ENCODE measurements at regions not wholly inside any gene's neighbourhood (a gene's known extent, or its start where the extent isn't known, plus 50 kb on each side); places are given as distances from the start of the nearest gene placed in this dataset.
"Not testable (repeated sequence)": the region's sequence is repeated elsewhere in the genome, so short reads cannot be mapped to it uniquely, and the experiment has no call there.

DNA sequence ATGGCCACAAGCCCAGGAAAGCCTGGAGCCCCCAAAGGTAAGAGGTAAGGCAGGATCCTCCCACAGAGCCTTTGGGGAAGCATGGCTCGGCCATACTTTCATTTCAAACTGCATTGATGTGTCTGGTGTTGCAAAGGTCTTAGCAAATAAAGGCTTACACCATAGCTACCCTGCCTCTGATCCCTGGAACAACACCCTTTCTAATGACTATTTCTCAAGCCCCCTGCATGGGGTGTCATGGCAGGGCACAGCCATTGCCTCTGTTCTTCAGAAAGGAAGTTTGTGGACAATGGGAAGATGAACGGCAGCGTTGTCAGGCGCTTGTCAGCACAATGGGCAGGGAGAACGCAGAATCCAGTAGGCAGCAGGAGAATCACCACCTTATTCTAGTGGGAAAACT lies 435.0 kb upstream of the SMIM21 start:
- no peak for DNase-seq (ENCODE audit: extremely low read depth in 1 of 2, low read depth in 1 of 2)

DNA sequence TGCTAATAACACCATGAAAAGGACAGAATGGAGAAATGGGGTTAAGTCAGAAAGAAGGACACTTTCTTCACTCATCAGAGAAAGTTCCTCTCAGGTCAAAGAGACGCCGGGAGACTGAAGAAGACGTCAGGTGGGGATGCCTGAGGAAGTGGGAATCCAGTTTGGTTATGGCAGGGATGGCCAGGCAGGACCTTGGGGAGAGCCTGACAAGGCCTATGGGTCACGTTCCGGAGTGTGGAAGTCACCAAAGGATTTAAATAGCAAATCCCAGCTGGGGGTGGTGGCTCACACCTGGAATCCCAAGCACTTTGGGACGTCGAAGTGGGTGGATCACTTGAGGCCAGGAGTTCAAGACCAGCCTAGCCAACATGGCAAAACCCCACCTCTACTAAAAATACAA lies 432.7 kb upstream of the SMIM21 start:
- DNase-seq (ENCODE audit: extremely low read depth in 1 of 2, low read depth in 1 of 2): no peak

DNA sequence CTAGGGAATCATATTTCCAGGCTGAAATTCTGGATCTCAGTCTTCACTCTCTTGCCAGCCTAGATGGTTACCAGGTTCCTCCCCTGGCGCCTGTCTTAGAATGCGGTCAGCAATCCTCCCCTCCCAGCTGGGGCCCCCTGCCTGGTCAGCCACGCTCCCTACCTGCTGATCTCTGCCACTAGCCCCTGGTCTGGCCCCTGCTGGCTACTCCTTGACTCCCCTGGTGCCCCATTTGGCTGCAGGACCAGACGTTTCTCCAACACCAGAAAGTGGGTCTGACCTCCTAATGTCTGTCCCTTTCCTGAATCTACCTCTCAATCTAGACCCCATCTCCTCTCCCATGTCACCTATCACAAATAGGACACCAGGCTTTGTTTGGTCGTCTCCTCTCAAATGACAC lies 432.0 kb upstream of the SMIM21 start:
- no peak for DNase-seq (ENCODE audit: extremely low read depth in 1 of 2, low read depth in 1 of 2)

DNA sequence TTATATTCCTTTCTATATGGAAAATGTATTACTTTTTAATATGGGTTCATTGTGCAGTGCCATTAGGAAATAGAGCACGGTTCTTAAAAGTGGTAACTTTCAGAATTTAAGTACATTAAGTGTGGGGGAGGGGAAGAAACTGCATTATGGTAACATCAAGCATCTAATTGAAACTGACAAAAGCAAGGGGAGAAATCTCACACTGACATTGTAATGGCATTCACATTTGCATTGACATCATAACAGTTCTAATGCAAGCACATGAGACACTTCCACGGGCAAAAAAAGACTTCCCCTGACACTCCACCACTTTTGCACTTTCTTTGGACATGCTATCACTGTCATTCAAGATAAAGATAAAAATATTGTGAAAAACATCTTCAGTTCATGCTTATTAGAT lies 431.3 kb upstream of the SMIM21 start:
- no peak for DNase-seq (ENCODE audit: extremely low read depth in 1 of 2, low read depth in 1 of 2)

DNA sequence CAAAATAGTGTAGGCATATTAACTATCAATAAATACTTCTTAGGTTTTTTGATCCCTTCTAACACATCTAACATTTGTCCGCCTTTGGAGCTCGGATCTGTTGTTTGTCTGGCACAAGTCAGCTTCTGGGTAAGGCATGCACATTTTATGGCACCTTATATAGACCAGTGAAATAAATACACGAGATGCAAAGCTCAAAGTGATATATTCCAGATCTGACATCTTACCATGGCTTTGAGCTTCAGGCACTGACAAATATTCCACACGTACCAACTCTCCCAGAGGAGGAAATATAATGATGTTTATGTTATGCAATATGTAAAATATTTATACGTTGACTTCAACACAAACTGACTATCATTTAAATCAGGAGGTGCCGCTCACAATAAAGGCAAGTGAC lies 430.1 kb upstream of the SMIM21 start:
- no peak for DNase-seq (ENCODE audit: extremely low read depth in 1 of 2, low read depth in 1 of 2)

DNA sequence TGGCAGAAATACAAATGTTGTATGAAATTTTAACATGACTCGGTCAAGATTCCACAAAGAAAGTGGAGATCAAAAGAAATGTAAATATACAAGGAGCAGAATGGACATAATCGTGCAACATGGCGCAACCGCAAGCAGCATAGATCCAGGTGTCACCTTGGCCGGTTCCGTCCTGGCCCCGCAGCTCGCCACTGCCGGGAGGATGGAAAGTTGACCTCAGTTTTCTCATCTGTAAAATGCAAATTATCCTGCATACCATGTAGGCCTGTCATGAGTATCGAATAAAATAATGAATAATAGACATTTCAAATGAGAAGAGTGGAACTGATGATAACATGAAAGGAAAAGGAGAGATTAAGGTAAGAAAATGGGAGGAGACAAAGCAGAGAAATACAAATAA lies 427.3 kb upstream of the SMIM21 start:
- DNase-seq (ENCODE audit: extremely low read depth in 1 of 2, low read depth in 1 of 2): no peak

DNA sequence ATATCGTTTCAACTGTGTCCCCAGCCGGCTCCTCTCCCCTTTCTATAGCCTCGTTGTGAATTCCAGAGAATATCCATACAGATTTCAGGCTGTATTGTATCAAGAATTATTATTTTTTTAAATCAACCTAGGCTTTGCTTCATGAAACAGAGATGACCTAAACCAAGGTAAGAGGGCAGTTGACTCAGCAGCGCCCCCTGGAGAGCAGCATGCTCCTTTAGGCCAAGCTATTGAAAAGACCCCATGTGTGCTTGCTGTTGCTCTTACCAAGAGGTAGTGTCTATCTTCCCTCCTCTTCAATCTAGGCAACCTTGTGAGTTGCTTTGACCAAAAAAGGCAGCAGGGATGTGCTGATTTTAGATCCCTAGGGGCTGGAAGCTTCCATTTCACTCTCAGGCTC lies 426.7 kb upstream of the SMIM21 start:
- no peak for DNase-seq (ENCODE audit: extremely low read depth in 1 of 2, low read depth in 1 of 2)

DNA sequence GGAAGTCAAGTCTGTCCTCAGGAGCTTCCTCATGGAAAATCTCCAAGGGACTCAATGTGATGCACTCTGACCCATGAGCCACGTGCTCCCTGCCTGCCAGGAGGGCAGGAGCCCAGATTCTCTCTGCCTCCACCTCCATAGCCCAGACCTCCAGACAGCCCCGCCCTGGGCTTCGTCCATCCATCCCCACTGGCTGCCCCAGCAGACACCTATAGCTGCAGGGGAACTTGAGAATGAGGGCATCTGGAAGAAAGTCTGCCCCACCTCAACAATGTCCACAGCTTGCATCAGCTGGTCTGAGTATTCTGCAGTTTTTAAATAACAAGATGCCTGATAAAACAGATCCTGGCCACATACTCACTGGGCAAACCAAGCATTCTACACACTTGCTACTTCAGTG lies 418.8 kb upstream of the SMIM21 start:
- no peak for DNase-seq (ENCODE audit: extremely low read depth in 1 of 2, low read depth in 1 of 2)

DNA sequence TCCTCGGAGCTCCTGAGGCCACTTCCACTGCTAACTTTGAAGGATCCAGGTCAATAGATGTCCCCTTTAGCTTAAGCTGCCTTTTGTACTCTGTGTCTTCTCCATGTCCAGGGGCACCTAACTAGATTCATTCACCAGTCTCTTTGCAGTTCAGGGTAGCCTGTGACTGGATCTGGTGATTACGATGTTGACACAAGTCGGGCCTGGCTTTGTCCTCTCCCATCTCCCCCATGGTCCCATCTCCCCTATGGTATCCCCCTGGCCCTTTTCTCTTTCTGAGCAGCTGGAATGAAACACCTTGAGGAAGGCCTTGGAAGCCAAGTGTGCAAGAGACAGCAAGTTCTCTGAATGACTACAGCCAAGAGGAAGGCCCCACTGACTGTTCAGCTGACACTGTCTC lies 417.9 kb upstream of the SMIM21 start:
- no peak for DNase-seq (ENCODE audit: extremely low read depth in 1 of 2, low read depth in 1 of 2)

DNA sequence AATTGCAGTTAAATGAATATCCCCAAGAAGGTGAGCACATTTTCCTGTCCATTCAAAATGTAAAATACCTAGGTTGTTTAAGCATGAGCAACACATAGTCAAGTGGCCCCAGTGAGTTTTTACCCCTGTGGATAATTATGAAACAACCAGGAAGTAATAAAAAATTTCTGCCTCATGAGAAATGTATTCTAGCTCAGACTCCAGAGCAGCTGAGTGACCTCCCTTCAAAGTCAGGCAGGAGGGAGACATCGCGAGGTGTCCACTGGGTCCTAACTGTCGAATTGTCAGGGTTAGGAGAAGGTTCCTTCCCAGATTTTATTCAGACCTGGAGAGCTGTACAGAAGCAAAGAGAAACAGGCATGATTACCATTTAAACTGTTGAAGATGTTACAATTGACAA lies 416.6 kb upstream of the SMIM21 start:
- DNase-seq (ENCODE audit: extremely low read depth in 1 of 2, low read depth in 1 of 2): no peak

DNA sequence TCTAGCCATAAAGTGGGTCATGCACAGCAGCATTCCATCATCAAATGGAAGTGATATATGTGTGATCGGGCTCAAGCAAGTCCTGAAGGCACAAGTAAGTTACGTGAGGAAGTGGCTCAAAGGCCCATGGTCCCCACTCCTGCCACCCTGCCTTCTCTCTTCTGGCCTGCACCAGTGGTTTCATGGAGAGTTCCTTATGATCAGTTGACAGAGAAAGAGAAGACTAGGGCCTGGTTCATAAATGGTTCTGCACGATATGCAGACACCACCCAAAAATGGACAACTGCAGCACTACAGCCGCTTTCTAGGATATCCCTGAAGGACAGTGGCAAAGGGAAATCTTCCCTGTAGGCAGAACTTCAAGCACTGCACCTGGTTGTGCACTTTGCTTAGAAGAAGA lies 412.6 kb upstream of the SMIM21 start:
- DNase-seq (ENCODE audit: extremely low read depth in 1 of 2, low read depth in 1 of 2): no peak

DNA sequence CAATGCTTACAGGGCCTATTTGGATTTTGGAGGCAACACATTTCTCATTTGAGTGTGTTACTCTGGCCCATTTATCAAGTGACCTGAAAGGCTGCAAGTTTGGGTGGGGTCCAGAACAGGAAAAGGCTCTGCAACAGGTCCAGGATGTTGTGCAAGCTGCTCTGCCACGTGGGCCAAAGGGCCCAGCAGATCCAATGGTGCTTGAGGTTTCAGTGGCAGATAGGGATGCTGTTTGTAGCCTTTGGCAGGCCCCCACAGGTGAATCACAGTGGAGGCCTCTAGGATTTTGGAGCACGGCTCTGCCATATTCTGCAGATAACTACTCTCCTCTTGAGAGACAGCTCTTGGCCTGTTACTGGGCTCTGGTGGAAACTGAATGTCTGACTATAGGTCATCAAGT lies 412.2 kb upstream of the SMIM21 start:
- not testable (repeated sequence) for DNase-seq (ENCODE audit: extremely low read depth in 1 of 2, low read depth in 1 of 2)

DNA sequence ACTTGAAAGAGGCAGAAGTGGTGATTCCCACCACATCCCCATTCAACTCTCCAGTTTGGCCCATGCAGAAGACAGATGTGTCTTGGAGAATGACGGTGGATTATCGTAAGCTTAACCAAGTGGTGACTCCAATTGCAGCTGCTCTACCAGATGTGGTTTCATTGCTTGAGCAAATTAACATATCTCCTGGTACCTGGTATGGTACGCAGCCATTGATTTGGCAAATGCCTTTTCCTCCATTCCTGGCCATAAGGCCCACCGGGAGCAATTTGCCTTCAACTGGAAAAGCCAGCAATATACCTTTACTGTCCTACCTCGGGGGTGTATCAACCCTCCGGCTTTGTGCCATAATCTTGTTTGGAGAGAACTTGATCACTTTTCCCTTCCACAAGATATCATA lies 411.5 kb upstream of the SMIM21 start:
- no peak for DNase-seq (ENCODE audit: extremely low read depth in 1 of 2, low read depth in 1 of 2)

DNA sequence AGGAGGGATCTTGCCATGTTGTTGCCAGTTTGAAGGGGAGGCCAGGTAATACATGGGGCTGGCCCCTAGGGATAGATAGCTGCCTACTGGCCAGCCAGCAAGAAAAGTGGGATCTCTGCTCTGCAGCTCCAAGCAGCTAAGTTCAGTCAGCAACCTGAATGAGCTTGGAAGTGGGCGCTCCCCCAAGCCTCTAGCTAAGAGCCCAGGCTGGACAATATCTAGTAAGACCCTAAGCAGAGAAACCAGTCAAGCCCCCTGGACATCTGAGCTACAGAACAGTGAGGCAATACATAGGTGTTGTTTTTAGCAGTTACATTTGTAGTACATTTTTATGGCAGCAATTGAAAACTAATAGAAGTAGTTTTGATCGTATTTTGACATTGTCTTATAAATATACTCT lies 409.8 kb upstream of the SMIM21 start:
- no peak for DNase-seq (ENCODE audit: extremely low read depth in 1 of 2, low read depth in 1 of 2)

DNA sequence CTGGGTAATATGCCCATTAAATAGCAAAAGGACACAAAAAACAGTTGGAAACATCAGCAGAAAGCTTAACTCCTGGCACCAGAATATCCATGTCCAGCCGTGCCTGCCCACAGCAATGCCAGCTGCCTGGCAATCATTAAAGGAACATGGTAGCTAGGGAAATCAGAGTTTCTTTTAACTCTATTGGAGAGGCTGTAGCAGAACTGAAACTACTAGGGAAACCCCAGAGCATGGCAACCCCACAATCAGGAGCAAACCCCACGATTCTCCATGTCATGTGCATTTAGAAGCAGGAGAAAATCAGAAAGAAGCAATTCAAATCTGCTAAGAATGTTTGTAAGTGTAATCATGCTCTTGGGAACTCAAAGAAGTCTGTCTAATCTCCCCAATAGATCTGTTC lies 409.0 kb upstream of the SMIM21 start:
- DNase-seq (ENCODE audit: extremely low read depth in 1 of 2, low read depth in 1 of 2): no peak

DNA sequence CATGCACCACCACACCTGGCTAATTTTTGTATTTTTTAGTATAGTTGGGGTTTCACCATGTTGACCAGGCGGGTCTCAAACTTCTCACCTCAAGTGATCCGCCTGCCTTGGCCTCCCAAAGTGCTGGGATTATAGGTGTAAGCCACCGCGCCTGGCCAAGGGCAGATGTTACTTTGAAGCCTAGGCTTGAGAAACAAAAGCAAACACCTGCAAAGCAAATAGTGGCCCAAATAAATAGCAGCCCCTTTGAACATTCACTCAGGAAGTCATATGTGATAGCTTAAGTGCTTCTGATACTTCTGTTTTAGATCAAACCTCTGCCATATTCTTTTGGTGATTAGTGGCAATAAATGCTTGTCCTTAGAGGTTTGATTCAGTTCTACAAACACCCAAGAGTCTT lies 404.5 kb upstream of the SMIM21 start:
- no peak for DNase-seq (ENCODE audit: extremely low read depth in 1 of 2, low read depth in 1 of 2)

DNA sequence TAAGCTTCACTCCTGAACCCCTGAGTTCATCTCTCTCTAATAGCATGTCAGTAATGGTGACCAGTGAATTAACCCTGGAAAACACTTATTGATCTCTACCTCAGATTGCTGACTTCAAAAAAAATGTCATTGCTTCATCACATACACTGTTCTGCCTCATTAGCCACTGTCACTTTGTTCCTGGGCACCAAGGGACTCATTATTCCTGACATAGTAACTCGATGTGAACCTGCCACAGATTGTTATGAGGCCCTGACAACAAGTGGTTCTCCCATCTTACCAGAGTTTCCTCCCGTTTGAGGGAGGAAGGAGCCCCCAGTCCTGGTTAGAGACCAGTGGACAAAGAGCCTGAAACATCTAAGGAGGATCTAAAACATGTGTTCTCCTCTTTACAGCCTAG lies 403.3 kb upstream of the SMIM21 start:
- DNase-seq (ENCODE audit: extremely low read depth in 1 of 2, low read depth in 1 of 2): no peak

DNA sequence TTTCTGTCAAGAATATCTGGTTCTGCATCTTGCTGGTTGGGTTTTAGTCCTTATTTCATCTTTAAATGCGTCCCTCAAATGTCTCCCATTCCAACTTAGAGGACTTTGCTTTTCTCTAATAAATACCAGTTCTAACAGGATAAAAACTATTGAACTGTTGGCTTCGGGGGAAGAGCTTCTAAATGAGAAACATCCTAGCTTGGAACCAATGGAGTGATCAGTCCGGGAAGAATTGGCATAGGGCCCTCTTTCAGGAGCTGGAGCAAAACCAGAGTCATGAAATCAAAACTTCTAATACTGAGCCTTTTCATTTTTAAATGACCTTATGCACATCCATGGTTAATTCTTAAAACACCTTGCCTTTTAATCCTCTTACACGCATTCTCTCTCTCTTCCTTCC lies 401.6 kb upstream of the SMIM21 start:
- no peak for DNase-seq (ENCODE audit: extremely low read depth in 1 of 2, low read depth in 1 of 2)

DNA sequence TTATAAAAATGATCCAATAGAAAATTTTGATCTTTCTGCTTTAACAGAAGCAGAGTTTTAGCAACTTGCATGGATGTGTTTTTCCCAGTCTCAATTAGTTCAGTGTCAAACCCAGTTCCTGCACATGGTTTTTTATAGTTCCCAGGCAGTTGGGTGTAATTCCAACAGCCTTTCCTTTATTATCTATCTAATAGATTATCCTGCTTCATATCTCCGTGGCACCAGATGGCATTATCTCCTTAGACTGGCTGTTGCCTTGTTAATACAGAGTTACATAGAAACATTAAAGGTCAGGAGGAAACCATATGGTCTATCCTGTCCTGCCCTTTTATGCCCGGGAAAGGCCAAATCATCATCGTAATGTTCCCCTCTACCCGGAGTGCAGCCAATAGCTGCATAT lies 400.9 kb upstream of the SMIM21 start:
- DNase-seq (ENCODE audit: extremely low read depth in 1 of 2, low read depth in 1 of 2): no peak

DNA sequence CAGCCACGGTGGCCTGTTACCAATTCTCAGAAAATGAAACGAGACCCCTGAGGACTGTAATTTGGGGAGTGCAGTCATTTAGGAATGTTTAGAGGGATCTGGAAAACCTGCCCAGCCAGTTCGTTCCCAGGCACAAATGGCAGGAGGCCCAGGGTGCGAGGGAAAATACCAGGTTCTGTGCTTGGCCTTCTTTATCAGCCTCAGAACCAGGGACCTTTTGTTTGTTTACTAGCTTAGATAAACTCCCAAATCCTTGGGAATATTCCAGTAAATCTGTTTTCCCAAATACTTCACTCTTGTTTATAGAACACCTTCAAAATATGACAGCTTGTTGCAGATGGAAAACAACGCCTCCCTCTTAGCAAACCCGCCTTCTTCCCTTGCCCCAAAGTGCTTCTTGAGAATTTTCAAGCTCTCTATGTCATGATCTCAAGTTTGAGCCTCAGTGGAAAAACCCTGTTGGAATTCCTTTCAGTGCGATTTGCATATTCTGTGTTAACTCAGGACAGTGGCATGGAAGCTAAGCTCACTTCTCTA lies 400.3 kb upstream of the SMIM21 start:
- DNase-seq (ENCODE audit: extremely low read depth in 1 of 2, low read depth in 1 of 2): no peak

DNA sequence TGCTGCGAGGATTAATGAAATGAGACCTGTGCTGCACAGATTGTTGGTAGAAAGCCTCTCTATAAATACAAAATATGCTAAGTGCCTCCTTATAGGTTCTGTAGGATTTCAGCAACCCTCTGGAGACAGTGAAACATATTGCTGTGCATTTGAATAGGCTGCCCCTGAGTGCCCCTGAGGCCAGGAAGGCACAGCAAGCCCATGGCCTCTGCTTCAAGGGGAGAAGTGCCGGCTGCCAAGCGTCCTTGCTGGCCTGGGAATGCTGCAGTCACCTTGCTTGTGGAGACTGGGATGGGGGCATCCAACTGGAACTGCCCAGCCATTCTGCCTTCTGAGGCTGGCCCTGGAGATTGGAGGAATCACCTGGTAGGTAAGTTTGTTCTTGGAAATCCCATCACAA lies 397.2 kb upstream of the SMIM21 start:
- DNase-seq (ENCODE audit: extremely low read depth in 1 of 2, low read depth in 1 of 2): no peak

DNA sequence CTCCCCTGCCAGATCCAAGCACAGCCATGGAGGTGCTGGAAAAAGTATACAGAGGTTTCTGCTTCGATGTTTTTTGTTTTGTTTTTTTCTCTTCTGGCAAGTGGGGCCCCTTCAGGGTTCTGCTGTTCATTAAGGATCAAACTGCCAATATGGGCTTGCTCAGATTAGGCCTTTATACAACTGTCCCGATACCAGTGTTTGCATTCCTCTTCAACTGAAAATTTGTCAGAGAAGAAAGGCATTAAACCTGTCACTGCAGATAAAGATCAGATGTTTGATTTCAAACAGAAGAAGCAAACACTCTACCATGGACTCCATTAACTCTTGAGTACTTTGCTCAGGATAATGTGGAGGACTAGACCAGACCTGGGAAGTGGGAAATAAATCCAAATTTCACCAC lies 396.0 kb upstream of the SMIM21 start:
- DNase-seq (ENCODE audit: extremely low read depth in 1 of 2, low read depth in 1 of 2): no peak

DNA sequence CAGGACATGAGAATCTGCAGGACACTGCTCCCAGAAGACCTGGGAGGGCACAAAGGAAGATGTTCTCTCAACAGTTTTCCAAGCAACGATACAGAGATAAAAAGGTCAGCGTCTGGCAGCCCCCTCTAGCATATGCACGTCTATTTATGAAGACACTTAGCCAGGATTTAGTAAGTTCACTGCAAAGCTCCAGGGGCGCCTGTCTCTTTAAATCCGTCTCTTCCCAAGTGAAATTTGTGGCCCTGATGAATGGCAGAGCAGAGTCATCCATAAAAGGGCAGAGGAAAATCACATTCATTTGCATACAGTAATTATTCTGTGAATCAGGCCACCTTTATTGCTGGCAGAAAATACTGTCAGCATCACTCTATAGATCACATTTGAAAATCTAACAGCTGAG lies 390.9 kb upstream of the SMIM21 start:
- no peak for DNase-seq (ENCODE audit: extremely low read depth in 1 of 2, low read depth in 1 of 2)

DNA sequence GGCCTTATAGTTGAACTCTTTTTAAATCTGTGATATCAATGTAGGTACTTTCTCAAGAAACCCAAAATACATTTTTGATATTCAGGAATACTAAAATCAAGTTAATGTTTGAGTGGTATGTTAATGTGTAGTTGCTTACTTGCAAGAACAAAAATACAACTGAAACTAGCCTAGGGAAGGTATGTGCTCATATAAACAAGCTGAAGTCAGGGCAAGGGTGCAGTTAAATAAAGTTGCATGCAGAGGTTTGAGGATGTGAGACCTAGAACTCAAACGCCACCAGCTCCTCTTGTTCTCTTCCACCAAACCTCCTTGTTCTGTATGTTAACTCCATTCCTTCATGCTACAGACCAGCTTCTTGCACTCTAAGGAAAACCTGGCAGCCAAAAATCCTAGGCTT lies 388.3 kb upstream of the SMIM21 start:
- DNase-seq (ENCODE audit: extremely low read depth in 1 of 2, low read depth in 1 of 2): no peak

Data from stimulated activated CD8-positive, alpha-beta memory T cell treated with anti-CD3 and anti-CD28 coated beads, Interleukin-7, amount 100 ng/mL, for 48 hours (primary cell).